ENCODE measurements at regions not wholly inside any gene's neighbourhood (a gene's known extent, or its start where the extent isn't known, plus 50 kb on each side); places are given as distances from the start of the nearest gene placed in this dataset.

DNA sequence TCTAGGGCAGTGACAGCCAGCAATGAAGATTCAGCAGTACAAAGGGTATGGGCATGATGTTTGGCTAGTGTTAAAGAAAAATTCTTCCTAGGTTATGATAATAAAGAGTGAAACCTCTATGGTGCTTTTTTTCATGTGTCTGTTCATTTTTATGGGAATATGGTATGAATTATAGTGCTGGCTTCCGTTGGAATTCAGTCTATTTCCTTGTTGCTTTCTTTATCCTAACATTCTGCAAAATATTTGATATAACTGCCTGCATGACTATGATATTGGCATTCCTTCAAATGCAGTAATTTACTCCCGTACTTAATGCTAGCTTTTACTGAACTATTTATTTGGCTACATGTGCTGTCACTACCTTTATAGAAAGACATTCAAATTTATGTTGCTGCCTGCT, 57.6 kb upstream of the ATP11B start:
- peak overlapping the region; percentile 5; the same call in 1 of the 2 replicates for H3K4me2 ChIP-seq
- peaks cover 6% of the 10 kb centered on the region for H3F3A ChIP-seq (replicated peaks; ENCODE audit: insufficient read depth)
- peak; percentile 45; the same call in 1 of the 2 replicates for TF ChIP-seq NFIC (IDR thresholded peaks at IDR 0.05; ENCODE audit: borderline replicate concordance)
- TF ChIP-seq, protein P1, sequence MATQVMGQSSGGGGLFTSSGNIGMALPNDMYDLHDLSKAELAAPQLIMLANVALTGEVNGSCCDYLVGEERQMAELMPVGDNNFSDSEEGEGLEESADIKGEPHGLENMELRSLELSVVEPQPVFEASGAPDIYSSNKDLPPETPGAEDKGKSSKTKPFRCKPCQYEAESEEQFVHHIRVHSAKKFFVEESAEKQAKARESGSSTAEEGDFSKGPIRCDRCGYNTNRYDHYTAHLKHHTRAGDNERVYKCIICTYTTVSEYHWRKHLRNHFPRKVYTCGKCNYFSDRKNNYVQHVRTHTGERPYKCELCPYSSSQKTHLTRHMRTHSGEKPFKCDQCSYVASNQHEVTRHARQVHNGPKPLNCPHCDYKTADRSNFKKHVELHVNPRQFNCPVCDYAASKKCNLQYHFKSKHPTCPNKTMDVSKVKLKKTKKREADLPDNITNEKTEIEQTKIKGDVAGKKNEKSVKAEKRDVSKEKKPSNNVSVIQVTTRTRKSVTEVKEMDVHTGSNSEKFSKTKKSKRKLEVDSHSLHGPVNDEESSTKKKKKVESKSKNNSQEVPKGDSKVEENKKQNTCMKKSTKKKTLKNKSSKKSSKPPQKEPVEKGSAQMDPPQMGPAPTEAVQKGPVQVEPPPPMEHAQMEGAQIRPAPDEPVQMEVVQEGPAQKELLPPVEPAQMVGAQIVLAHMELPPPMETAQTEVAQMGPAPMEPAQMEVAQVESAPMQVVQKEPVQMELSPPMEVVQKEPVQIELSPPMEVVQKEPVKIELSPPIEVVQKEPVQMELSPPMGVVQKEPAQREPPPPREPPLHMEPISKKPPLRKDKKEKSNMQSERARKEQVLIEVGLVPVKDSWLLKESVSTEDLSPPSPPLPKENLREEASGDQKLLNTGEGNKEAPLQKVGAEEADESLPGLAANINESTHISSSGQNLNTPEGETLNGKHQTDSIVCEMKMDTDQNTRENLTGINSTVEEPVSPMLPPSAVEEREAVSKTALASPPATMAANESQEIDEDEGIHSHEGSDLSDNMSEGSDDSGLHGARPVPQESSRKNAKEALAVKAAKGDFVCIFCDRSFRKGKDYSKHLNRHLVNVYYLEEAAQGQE (IDR thresholded peaks at IDR 0.05; ENCODE audit: low read depth, low read length): no peak
- TF ChIP-seq JUND (IDR thresholded peaks at IDR 0.05): peak; percentile 32; the same call in 1 of the 2 replicates
- TF ChIP-seq POLR2AphosphoS5 (IDR thresholded peaks at IDR 0.05; ENCODE audit: low read depth, low read length): peak; percentile 27; the same call in 1 of the 2 replicates
- TF ChIP-seq YY1 (IDR thresholded peaks at IDR 0.05; ENCODE audit: low read depth): no peak
- TF ChIP-seq RXRA (IDR thresholded peaks at IDR 0.05; ENCODE audit: borderline replicate concordance, low read depth): no peak
- no peak for TF ChIP-seq RFX5 (IDR thresholded peaks at IDR 0.05; ENCODE audit: low read length)
- TF ChIP-seq, protein P2, sequence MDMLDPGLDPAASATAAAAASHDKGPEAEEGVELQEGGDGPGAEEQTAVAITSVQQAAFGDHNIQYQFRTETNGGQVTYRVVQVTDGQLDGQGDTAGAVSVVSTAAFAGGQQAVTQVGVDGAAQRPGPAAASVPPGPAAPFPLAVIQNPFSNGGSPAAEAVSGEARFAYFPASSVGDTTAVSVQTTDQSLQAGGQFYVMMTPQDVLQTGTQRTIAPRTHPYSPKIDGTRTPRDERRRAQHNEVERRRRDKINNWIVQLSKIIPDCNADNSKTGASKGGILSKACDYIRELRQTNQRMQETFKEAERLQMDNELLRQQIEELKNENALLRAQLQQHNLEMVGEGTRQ (IDR thresholded peaks at IDR 0.05; ENCODE audit: borderline replicate concordance, low read depth, low read length): no peak
- no peak for TF ChIP-seq MEF2A (IDR thresholded peaks at IDR 0.05; ENCODE audit: borderline replicate concordance, low read depth)
- TF ChIP-seq TCF12 (IDR thresholded peaks at IDR 0.05): peak; percentile 75
- TF ChIP-seq TEAD4 (IDR thresholded peaks at IDR 0.05; ENCODE audit: borderline replicate concordance, insufficient read depth): 0 out of 2 replicates have a peak, but pooled peaks have one; percentile 46
- TF ChIP-seq, protein P3, sequence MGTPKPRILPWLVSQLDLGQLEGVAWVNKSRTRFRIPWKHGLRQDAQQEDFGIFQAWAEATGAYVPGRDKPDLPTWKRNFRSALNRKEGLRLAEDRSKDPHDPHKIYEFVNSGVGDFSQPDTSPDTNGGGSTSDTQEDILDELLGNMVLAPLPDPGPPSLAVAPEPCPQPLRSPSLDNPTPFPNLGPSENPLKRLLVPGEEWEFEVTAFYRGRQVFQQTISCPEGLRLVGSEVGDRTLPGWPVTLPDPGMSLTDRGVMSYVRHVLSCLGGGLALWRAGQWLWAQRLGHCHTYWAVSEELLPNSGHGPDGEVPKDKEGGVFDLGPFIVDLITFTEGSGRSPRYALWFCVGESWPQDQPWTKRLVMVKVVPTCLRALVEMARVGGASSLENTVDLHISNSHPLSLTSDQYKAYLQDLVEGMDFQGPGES (IDR thresholded peaks at IDR 0.05; ENCODE audit: low read depth, low read length): no peak
- TF ChIP-seq, protein P4, sequence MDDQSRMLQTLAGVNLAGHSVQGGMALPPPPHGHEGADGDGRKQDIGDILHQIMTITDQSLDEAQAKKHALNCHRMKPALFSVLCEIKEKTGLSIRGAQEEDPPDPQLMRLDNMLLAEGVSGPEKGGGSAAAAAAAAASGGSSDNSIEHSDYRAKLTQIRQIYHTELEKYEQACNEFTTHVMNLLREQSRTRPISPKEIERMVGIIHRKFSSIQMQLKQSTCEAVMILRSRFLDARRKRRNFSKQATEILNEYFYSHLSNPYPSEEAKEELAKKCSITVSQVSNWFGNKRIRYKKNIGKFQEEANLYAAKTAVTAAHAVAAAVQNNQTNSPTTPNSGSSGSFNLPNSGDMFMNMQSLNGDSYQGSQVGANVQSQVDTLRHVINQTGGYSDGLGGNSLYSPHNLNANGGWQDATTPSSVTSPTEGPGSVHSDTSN (IDR thresholded peaks at IDR 0.05): peak; percentile 35
- TF ChIP-seq GATA2 (CRISPR knock-in tag; IDR thresholded peaks at IDR 0.05): no peak
- TF ChIP-seq RCOR1 (IDR thresholded peaks at IDR 0.05; ENCODE audit: low read length): no peak
- no peak for TF ChIP-seq FOSL2 (IDR thresholded peaks at IDR 0.05; ENCODE audit: borderline replicate concordance, low read depth)
- no peak for TF ChIP-seq CHD2 (IDR thresholded peaks at IDR 0.05; ENCODE audit: low read length, partially characterized antibody)
- TF ChIP-seq EP300 (IDR thresholded peaks at IDR 0.05; ENCODE audit: borderline replicate concordance in 1 of 2, low read depth in 1 of 2, low read length in 1 of 2): peak in 1 of 2 experiments; percentile 62; a peak in 2 of 4 replicates
- TF ChIP-seq FOXJ3 (CRISPR knock-in tag; IDR thresholded peaks at IDR 0.05): no peak
- no peak for TF ChIP-seq TAF1 (IDR thresholded peaks at IDR 0.05; ENCODE audit: borderline replicate concordance, low read depth, low read length)
- CTCF ChIA-PET: no interaction called here
- H3K79me2 ChIP-seq (ENCODE audit: insufficient read depth): no peaks in the 10 kb centered on the region
- no peak overlapping the region for H2AFZ ChIP-seq (ENCODE audit: low read depth)
- no peaks in the 10 kb centered on the region for H3K36me3 ChIP-seq (replicated peaks in 1 of 2; ENCODE audit: control insufficient read depth in 1 of 2, insufficient read depth in 2 of 2, low read length in 1 of 2)
- no peaks in the 10 kb centered on the region for H3K27me3 ChIP-seq (ENCODE audit: insufficient read depth)
- no peaks in the 10 kb centered on the region for H3K9me2 ChIP-seq
- H3K9me3 ChIP-seq: no peaks in the 10 kb centered on the region
- no peak for DNase-seq
- H3K9ac ChIP-seq: no peak overlapping the region
- 23% methylated on average over 2 of the region's 2 CpGs for WGBS (ENCODE audit: low lambda C conversion rate)
- no peaks in the 10 kb centered on the region for H4K20me1 ChIP-seq (ENCODE audit: insufficient read depth)
- peak overlapping the region; percentile 28 to 62; a peak in 2 of 4 replicates for H3K27ac ChIP-seq (ENCODE audit: low read depth in 2 of 2, low read length in 1 of 2)
- POLR2A ChIA-PET: no interaction called here
- H3K4me3 ChIP-seq (ENCODE audit: low read depth in 2 of 2, low read length in 1 of 2): no peak overlapping the region
- H3K4me1 ChIP-seq (ENCODE audit: control insufficient read depth in 1 of 2, insufficient read depth in 2 of 2, low read depth in 1 of 2, low read length in 1 of 2): peaks cover 0 to 15% of the 10 kb centered on the region in 2 experiments; a peak in 1 of 4 replicates

Measured in SK-N-SH (cell line).